ENCODE measurements at regions not wholly inside any gene's neighbourhood (a gene's known extent, or its start where the extent isn't known, plus 50 kb on each side); places are given as distances from the start of the nearest gene placed in this dataset.

GRCh38 chr22:42198226-42198625 is 67.6 kb upstream of the CYP2D6 start:
- no peak overlapping the region for H3K27ac ChIP-seq
- no peak overlapping the region for H3K4me3 ChIP-seq
- no peaks in the 10 kb centered on the region for H3K9me3 ChIP-seq
- H3K27me3 ChIP-seq = no peaks in the 10 kb centered on the region
- TF ChIP-seq CTCF (IDR thresholded peaks at IDR 0.05) (no peak), POLR2A (IDR thresholded peaks at IDR 0.05) (no peak), POLR2AphosphoS5 (IDR thresholded peaks at IDR 0.05; ENCODE audit: insufficient read depth in 1 of 2, low read depth in 1 of 2) (no peak)
- H3K4me1 ChIP-seq = peaks cover 14% of the 10 kb centered on the region
- intact Hi-C loops (cut with DNase I) = no loop called here
- no peak for DNase-seq (ENCODE audit: extremely low spot score in 2 of 2)
- no peaks in the 10 kb centered on the region for H3K36me3 ChIP-seq

- DNase-seq (ENCODE audit: extremely low spot score in 2 of 2) = no peak
- peaks cover 22% of the 10 kb centered on the region for H3K4me1 ChIP-seq
- H3K36me3 ChIP-seq = no peaks in the 10 kb centered on the region
- H3K9me3 ChIP-seq = no peaks in the 10 kb centered on the region
- H3K4me3 ChIP-seq = no peak overlapping the region
- TF ChIP-seq CTCF (IDR thresholded peaks at IDR 0.05) = no peak
- TF ChIP-seq POLR2A (IDR thresholded peaks at IDR 0.05) = no peak
- no peak for TF ChIP-seq POLR2AphosphoS5 (IDR thresholded peaks at IDR 0.05; ENCODE audit: insufficient read depth in 1 of 2, low read depth in 1 of 2)
- no peak overlapping the region for H3K27ac ChIP-seq
- H3K27me3 ChIP-seq = no peaks in the 10 kb centered on the region
- intact Hi-C loops (cut with DNase I) = no loop called here
Measured at GRCh38 chr22:42196454-42196853, 65.8 kb upstream of the CYP2D6 start.

- H3K36me3 ChIP-seq = no peaks in the 10 kb centered on the region
- peaks cover 22% of the 10 kb centered on the region for H3K4me1 ChIP-seq
- TF ChIP-seq CTCF (IDR thresholded peaks at IDR 0.05) (no peak), POLR2AphosphoS5 (IDR thresholded peaks at IDR 0.05; ENCODE audit: insufficient read depth in 1 of 2, low read depth in 1 of 2) (no peak), POLR2A (IDR thresholded peaks at IDR 0.05) (no peak)
- DNase-seq (ENCODE audit: extremely low spot score in 2 of 2) = no peak
- no peak overlapping the region for H3K4me3 ChIP-seq
- H3K9me3 ChIP-seq = no peaks in the 10 kb centered on the region
- no peaks in the 10 kb centered on the region for H3K27me3 ChIP-seq
- no peak overlapping the region for H3K27ac ChIP-seq
- intact Hi-C loops (cut with DNase I) = no loop called here
Measured at GRCh38 chr22:42194953-42195352, 64.3 kb upstream of the CYP2D6 start.

- Histone ChIP-seq H3K27ac (no peak overlapping the region), H3K4me1 (peaks cover 19% of the 10 kb centered on the region), H3K4me3 (no peak overlapping the region), H3K27me3 (no peaks in the 10 kb centered on the region), H3K9me3 (no peaks in the 10 kb centered on the region), H3K36me3 (no peaks in the 10 kb centered on the region)
- no peak for TF ChIP-seq POLR2A (IDR thresholded peaks at IDR 0.05)
- TF ChIP-seq POLR2AphosphoS5 (IDR thresholded peaks at IDR 0.05; ENCODE audit: insufficient read depth in 1 of 2, low read depth in 1 of 2) = no peak
- no peak for TF ChIP-seq CTCF (IDR thresholded peaks at IDR 0.05)
- DNase-seq (ENCODE audit: extremely low spot score in 2 of 2) = no peak
- intact Hi-C loops (cut with DNase I) = no loop called here
Measured at GRCh38 chr22:42194104-42194851, 63.7 kb upstream of the CYP2D6 start.

GRCh38 chr22:42192547-42192946 is 61.9 kb upstream of the CYP2D6 start:
- intact Hi-C loops (cut with DNase I) = no loop called here
- DNase-seq (ENCODE audit: extremely low spot score in 2 of 2) = no peak
- Histone ChIP-seq H3K4me1 (peaks cover 17% of the 10 kb centered on the region), H3K4me3 (no peak overlapping the region), H3K27me3 (no peaks in the 10 kb centered on the region), H3K36me3 (no peaks in the 10 kb centered on the region), H3K27ac (no peak overlapping the region), H3K9me3 (no peaks in the 10 kb centered on the region)
- TF ChIP-seq POLR2AphosphoS5 (IDR thresholded peaks at IDR 0.05; ENCODE audit: insufficient read depth in 1 of 2, low read depth in 1 of 2) (no peak), CTCF (IDR thresholded peaks at IDR 0.05) (no peak), POLR2A (IDR thresholded peaks at IDR 0.05) (no peak)

Data from vagina (tissue), 2 donors.